IMR-90 (cell line): ENCODE measurements at regions not wholly inside any gene's neighbourhood (a gene's known extent, or its start where the extent isn't known, plus 50 kb on each side); places are given as distances from the start of the nearest gene placed in this dataset.

ENCODE experiments used
- ATAC-seq: fragments of 200-7000 bp; cut with Tn5 transposase; 2 replicates; pipeline ENCODE4 v1.9.1; 2020; ENCODE audit warnings: low read depth, mild to moderate bottlenecking, moderate library complexity
- BruUV-seq: library from RNA; stranded (reverse); fragments of 400-500 nt; replicated peaks from 2 replicates; lab custom pipeline; 2021; lab: Mats Ljungman, UMichigan
- CTCF ChIA-PET: fragments of 300-600 bp; formaldehyde crosslinking; extraction: SDS; loops from one replicate; lab custom pipeline; 2021; ENCODE audit warnings: antibody characterized with exemption; lab: Yijun Ruan, JAX
- POLR2A ChIA-PET: fragments of 300-600 bp; sonication (Branson Sonifier 250); formaldehyde crosslinking; loops from one replicate; lab custom pipeline; 2022; ENCODE audit warnings: antibody characterized with exemption; ENCODE audit not compliant: unreplicated experiment; lab: Charles Lee
- DNase-seq: peaks from one replicate; pipeline ENCODE4 v3.0.0; 2013
- H2AFZ ChIP-seq: replicated peaks from 2 replicates; pipeline ENCODE3; 2013; ENCODE audit warnings: low read length, mild to moderate bottlenecking; ENCODE audit not compliant: poor library complexity
- H2AK5ac ChIP-seq: 2 replicates; pipeline ENCODE4 v1.6.1; 2013; ENCODE audit warnings: low read depth, low read length, inconsistent platforms
- H2AK9ac ChIP-seq: replicated peaks from 2 replicates; pipeline ENCODE3; 2013; ENCODE audit warnings: mild to moderate bottlenecking, low read depth, low read length, moderate library complexity; ENCODE audit not compliant: poor library complexity
- H2BK120ac ChIP-seq: 2 replicates; pipeline ENCODE4 v1.6.1; 2013; ENCODE audit warnings: low read depth, low read length, inconsistent platforms
- H2BK15ac ChIP-seq: 3 replicates; pipeline ENCODE4 v1.6.1; 2013; ENCODE audit warnings: low read depth, low read length, inconsistent platforms
- H2BK20ac ChIP-seq: 2 replicates; pipeline ENCODE4 v1.6.1; 2013; ENCODE audit warnings: low read depth, mild to moderate bottlenecking, inconsistent platforms, low read length, moderate library complexity
- H2BK5ac ChIP-seq: 2 replicates; pipeline ENCODE4 v1.6.1; 2013; ENCODE audit warnings: mild to moderate bottlenecking, low read depth, low read length, inconsistent platforms; ENCODE audit not compliant: poor library complexity, severe bottlenecking
- H3K14ac ChIP-seq: replicated peaks from 2 replicates; pipeline ENCODE4 v1.6.1; 2013; ENCODE audit warnings: low read depth, low read length, inconsistent platforms
- H3K18ac ChIP-seq: 2 replicates; pipeline ENCODE4 v1.6.1; 2013; ENCODE audit warnings: low read depth, low read length, control low read depth
- H3K23ac ChIP-seq: 2 replicates; pipeline ENCODE4 v1.6.1; 2013; ENCODE audit warnings: low read depth, low read length, inconsistent platforms
- H3K27ac ChIP-seq: 2 replicates; pipeline ENCODE4 v1.5.1; 2013; ENCODE audit warnings: mild to moderate bottlenecking, control low read depth, low read length; ENCODE audit not compliant: insufficient read depth
- H3K27me3 ChIP-seq: 2 replicates; pipeline ENCODE4 v1.6.1; 2013; ENCODE audit warnings: low read length; ENCODE audit not compliant: control insufficient read depth, insufficient read depth
- H3K36me3 ChIP-seq: 2 replicates; pipeline ENCODE4 v1.6.1; 2013; ENCODE audit warnings: low read length, mixed read lengths; ENCODE audit not compliant: control insufficient read depth, insufficient read depth
- H3K4ac ChIP-seq: 2 replicates; pipeline ENCODE4 v1.6.1; 2013; ENCODE audit warnings: low read depth, low read length, inconsistent platforms
- H3K4me1 ChIP-seq: 2 replicates; pipeline ENCODE4 v1.6.1; 2013; ENCODE audit warnings: low read length, mixed read lengths; ENCODE audit not compliant: control insufficient read depth, insufficient read depth
- H3K4me2 ChIP-seq: 2 replicates; pipeline ENCODE4 v1.6.1; 2013; ENCODE audit warnings: low read depth, mild to moderate bottlenecking, control low read depth, low read length, moderate library complexity
- H3K4me3 ChIP-seq: 2 replicates; pipeline ENCODE4 v1.5.1; 2013; ENCODE audit warnings: low read depth, mild to moderate bottlenecking, control low read depth, low read length, moderate library complexity; ENCODE audit not compliant: insufficient read depth
- H3K56ac ChIP-seq: 2 replicates; pipeline ENCODE4 v1.6.1; 2013; ENCODE audit warnings: low read length, inconsistent platforms; ENCODE audit not compliant: insufficient read depth; ENCODE audit errors: extremely low read depth
- H3K79me1 ChIP-seq, 2 experiments: 2 replicates each; pipeline ENCODE4 v1.6.1; 2013; ENCODE audit warnings: low read length in 2 of 2, inconsistent platforms in 1 of 2, low read depth in 1 of 2
- H3K9ac ChIP-seq: 2 replicates; pipeline ENCODE4 v1.6.1; 2013; ENCODE audit warnings: low read depth, low read length, control low read depth
- H3K9me1 ChIP-seq: 2 replicates; pipeline ENCODE4 v1.6.1; 2013; ENCODE audit warnings: low read length, inconsistent platforms; ENCODE audit not compliant: insufficient read depth
- H3K9me3 ChIP-seq: 2 replicates; pipeline ENCODE4 v1.6.1; 2013; ENCODE audit warnings: low read length; ENCODE audit not compliant: control insufficient read depth, insufficient read depth
- H4K20me1 ChIP-seq: 2 replicates; pipeline ENCODE4 v1.6.1; 2013; ENCODE audit warnings: low read length, inconsistent platforms; ENCODE audit not compliant: insufficient read depth
- H4K5ac ChIP-seq: 2 replicates; pipeline ENCODE4 v1.6.1; 2013; ENCODE audit warnings: mild to moderate bottlenecking, low read depth, low read length, control low read depth
- H4K8ac ChIP-seq, 2 experiments: 2 replicates each; pipeline ENCODE4 v1.6.1; 2013; ENCODE audit warnings: low read depth in 2 of 2, low read length in 2 of 2, control low read depth in 1 of 2, inconsistent platforms in 1 of 2
- H4K91ac ChIP-seq: 2 replicates; pipeline ENCODE4 v1.6.1; 2013; ENCODE audit warnings: low read depth, low read length, inconsistent platforms; ENCODE audit not compliant: insufficient read depth
- CEBPB ChIP-seq: IDR thresholded peaks from 2 replicates; pipeline ENCODE4 v1.6.1; 2012; ENCODE audit warnings: low read depth, low read length, improper control_type of control experiment
- RFX5 ChIP-seq: IDR thresholded peaks from 2 replicates; pipeline ENCODE4 v1.8.0; 2012; ENCODE audit warnings: low read depth, mild to moderate bottlenecking, low read length, moderate library complexity
- WGBS, 2 experiments: methylation state at CpG; one replicate each; pipeline versions ENCODE4 v1.1.5 to v1.1.7; 2013; ENCODE audit warnings: missing lambda C conversion rate in 2 of 2; ENCODE audit not compliant: insufficient read length in 1 of 2; ENCODE audit errors: extremely low coverage in 2 of 2; 5-methylcytosine and 5-hydroxymethylcytosine counted together
- dilution Hi-C: fragments of 300-500 bp; cut with HindIII; formaldehyde crosslinking; loops from one replicate; pipeline ENCODE4 v1.14.3; 2018; ENCODE audit warnings: low sequenced_read_pairs; ENCODE audit not compliant: unreplicated experiment
- in situ Hi-C: fragments of 300-500 bp; cut with MboI; formaldehyde crosslinking; loops from 3 replicates; pipeline ENCODE4 v1.14.3; 2019; ENCODE audit warnings: low sequenced_read_pairs, inconsistent platforms, mixed read lengths
- intact Hi-C: fragments of 100-400 bp; cut with micrococcal nuclease; formaldehyde crosslinking; loops from 2 replicates; pipeline ENCODE4 v1.10.0; 2022

- no peak for ATAC-seq
- no peak overlapping the region for H2AK9ac ChIP-seq
- H2BK15ac ChIP-seq: no peak overlapping the region
- in situ Hi-C loops (no loop called here), dilution Hi-C loops (no loop called here), intact Hi-C loops (no loop called here)
- no peaks in the 10 kb centered on the region for H4K20me1 ChIP-seq
- H3K4ac ChIP-seq: no peak overlapping the region
- H2BK5ac ChIP-seq: no peak overlapping the region
- no CpG with 5 or more reads among the region's 14 CpGs for WGBS, 2 experiments
- H4K91ac ChIP-seq: no peak overlapping the region
- no peaks in the 10 kb centered on the region for H3K9me3 ChIP-seq
- H3K27me3 ChIP-seq: peaks cover 2% of the 10 kb centered on the region; the same call in 1 of the 2 replicates
- no peak overlapping the region for H2BK20ac ChIP-seq
- DNase-seq: peak; percentile 13
- H4K8ac ChIP-seq: no peak overlapping the region
- H3K18ac ChIP-seq: no peak overlapping the region
- BruUV-seq: no TSS peak
- H3K4me1 ChIP-seq: no peaks in the 10 kb centered on the region
- H4K5ac ChIP-seq: no peak overlapping the region
- no peak overlapping the region for H3K23ac ChIP-seq
- H3K36me3 ChIP-seq: no peaks in the 10 kb centered on the region
- no peak overlapping the region for H3K27ac ChIP-seq
- no peak overlapping the region for H3K56ac ChIP-seq
- H3K4me3 ChIP-seq: no peak overlapping the region
- no peak overlapping the region for H3K14ac ChIP-seq
- CTCF ChIA-PET: no interaction called here
- no peaks in the 10 kb centered on the region for H3K9me1 ChIP-seq
- H3K4me2 ChIP-seq: no peak overlapping the region
- POLR2A ChIA-PET: no interaction called here
- H3K9ac ChIP-seq: no peak overlapping the region
- no peaks in the 10 kb centered on the region for H3K79me1 ChIP-seq
- H2AFZ ChIP-seq: no peak overlapping the region
- TF ChIP-seq CEBPB (peak; percentile 81), RFX5 (no peak)
- H2AK5ac ChIP-seq: no peak overlapping the region
- H2BK120ac ChIP-seq: no peak overlapping the region
Measured at GRCh38 chr10:34941471-34942357, 126.6 kb upstream of the PARD3 start.
